ENCODE measurements at regions not wholly inside any gene's neighbourhood (a gene's known extent, or its start where the extent isn't known, plus 50 kb on each side); places are given as distances from the start of the nearest gene placed in this dataset.

DNA sequence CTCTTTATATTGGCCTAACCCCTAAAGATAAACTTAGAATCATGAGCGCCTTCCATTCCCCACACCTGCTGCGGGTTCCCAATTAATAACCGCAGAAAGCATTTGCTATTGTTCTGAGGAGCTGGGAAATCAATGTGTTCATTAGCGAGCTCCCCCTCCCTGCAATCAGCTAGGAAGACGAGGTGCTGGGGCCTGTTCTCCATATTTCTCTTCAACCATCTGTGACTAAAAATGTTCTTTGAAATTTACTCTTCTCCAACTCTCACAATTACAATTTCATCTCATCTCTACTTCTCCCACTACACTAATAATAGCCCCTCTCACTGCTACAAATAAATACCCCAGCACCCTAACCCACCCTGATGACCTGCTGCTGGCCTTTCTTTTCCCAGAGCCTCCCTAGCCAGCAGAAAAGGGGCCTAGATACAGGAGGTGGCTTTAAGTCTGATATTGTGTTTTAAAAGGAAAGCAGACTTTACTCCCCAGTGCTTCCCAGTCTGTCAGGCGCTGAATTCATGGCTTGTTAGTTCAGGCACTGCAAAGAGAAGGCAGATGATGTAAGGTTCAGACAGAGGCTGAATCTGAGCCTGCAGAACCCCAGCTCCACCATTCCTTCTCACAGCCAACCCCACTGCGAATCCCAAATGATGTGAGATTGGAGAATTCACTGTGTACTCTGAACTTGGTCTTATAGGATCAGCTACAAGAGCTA is 477.5 kb upstream of the DAB1 start:
- no peak for DNase-seq

- DNase-seq: no peak
Measured at GRCh38 chr1:57898531-57898930, 474.7 kb upstream of the DAB1 start.

DNA sequence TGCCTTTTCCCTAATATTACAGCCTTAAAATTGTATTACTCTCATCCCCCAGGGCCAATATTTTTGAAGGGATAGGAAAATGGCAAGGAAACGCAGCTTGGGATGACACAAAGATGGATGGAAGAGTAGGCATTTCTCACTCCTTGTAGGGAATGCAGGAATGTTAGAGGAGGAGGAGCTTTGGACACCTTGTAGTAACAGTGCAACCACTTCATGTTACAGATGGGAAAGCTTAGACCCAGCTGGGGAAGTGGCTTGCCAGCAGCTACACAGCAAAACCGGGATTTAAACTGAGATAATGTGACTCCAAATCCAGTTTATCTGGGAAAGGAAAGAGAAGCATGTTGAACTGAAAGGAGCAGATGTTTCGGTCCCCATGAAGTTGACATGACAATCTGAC is 473.7 kb upstream of the DAB1 start:
- DNase-seq: no peak

- no peak for DNase-seq
Measured at GRCh38 chr1:57894315-57894714, 470.5 kb upstream of the DAB1 start.

DNA sequence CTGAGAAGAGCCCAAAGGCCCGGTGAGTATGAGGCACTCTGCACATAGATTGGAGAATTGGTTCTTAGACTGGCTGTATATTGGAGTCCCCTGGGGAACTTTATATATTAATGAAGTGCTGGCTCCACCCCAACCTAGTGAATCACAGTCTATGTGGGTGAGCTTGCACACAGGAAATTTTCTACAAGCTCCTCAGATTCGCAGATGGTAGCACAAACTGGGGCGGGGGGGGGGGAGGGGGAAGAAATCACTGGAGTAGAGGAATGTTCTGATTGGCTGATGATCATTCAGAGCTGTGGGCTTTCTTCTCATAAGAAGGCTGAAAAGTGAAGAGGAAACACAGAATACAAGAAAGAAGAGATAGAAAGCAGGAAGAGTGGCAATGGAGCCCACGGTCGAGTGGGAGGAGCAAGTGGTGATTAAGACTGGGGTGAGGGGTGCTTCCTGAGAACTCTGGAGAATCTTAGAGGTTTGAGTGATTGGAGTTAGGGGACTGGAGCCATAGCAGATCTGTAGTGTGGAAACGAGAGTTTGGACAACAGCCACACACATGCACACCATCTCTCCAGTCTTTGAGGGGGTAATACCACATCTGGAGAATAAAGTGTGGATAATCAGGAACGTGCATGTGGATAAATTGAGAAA is 465.9 kb upstream of the DAB1 start:
- no peak for DNase-seq

DNA sequence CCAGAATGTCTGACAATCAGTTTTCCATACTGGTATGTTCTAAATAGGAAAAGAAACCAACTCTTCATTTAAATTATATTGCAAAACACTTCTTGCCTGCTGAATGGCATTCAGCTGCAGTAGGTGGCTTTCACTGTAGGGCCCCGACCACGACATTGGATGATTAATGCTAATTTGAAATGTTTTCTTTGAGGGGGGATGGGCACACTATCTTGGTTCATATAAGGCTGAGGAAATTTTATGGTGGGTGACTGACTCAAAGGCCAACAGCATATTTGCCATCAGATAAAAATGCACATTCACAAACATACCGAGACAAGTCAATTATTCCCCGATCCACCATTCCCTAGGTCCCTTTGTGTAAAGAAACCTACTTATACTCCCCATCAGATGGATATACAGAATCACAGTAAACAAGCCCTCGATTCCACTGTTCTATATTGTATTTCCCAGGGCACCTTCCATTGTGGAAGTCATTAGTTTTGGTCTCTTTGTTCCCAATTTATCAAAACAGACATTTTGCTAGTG is 464.2 kb upstream of the DAB1 start:
- DNase-seq: no peak

GRCh38 chr1:57886376-57886775 is 462.5 kb upstream of the DAB1 start:
- DNase-seq: no peak

- DNase-seq: no peak
Measured at GRCh38 chr1:57883642-57883995, 459.8 kb upstream of the DAB1 start.

DNA sequence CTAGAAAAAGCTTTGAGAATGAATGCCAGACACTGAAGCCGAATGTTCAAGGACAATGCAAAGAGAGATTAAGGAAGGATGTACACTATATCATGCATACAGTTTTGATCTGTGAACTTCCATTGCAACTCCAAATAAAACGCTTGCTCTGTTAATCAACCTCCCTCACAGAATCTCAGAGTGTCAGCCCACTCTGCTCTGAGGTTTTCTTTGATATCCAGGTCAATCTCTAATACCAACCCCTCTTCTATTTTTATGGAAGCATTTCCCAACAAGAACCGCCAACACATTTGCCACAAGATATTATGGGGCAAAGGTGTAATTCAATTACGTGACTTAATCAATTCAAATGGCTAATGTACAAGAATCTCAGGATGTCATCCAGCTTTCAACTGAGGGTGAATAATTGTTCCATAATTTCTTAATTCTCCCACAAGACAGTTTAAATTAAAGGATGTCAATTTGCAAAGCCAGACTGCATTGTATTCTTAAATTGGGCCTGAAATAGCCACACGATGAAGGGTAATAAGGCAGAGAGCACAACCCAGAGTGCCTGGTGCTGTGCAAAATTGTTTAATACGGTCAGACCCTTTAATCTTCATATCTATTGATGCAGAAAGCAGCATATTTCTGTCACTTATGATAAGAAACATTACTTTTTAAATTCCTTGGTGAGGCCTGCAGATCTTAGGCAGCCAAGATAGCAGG is 459.2 kb upstream of the DAB1 start:
- no peak for DNase-seq

DNA sequence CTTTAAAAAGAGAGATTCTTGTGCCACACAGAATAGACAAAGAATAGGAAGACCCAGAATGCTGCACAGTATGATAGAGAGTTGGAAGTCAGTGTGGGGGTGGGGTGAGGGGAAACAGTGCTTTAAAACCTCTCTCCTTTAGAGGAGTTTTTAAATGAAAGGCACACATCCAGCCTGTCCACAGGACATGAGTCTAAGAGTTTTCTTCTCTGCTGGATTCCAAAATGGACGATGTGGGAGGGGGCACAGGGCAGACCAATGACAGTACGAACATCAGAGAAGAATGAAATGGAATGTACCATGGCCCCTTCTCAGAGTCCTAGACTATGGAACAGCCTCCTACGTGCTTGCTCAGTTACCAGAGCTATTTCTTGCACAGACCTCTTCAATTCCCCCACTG is 458.2 kb upstream of the DAB1 start:
- no peak for DNase-seq

DNA sequence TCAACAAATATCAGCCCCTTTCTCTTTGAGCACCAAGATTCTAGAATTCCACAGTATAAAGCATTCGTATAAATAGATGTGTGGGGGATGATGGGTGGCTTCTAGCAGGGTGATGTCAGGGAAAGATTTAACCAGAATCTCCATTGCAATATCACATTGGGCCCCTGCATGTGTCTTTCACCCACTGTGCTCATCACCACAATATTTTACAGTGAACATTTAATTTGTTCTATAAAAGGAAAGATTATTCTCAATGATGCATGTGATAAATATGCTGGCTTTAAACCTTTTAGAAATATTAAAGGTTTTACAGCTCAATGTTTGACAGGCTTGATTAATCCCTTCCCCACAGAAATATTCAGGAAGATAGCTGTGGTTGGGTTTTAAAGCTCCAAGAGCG is 457.8 kb upstream of the DAB1 start:
- no peak for DNase-seq

DNA sequence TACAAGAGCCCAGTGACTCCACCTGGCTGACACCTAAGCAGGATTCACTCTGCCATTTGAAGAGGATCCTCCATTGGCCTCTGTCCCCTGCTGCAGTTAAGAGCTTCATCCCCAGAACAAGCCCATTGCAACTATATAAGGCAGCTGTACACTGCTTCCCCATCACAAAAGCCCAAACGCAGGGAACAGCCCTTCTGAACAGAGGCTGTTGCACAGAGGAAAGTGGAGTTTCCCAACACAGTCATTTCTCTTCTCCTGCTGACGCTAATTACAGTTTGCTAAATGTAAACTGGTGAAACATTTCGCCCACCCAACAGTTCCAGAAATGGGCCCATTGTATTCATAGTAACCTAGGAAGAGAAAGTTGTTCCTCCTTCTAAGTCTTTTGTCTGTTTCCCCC is 455.8 kb upstream of the DAB1 start:
- no peak for DNase-seq

GRCh38 chr1:57874418-57874877 is 450.6 kb upstream of the DAB1 start:
- no peak for DNase-seq

GRCh38 chr1:57872913-57873312 is 449.1 kb upstream of the DAB1 start:
- DNase-seq: no peak

DNA sequence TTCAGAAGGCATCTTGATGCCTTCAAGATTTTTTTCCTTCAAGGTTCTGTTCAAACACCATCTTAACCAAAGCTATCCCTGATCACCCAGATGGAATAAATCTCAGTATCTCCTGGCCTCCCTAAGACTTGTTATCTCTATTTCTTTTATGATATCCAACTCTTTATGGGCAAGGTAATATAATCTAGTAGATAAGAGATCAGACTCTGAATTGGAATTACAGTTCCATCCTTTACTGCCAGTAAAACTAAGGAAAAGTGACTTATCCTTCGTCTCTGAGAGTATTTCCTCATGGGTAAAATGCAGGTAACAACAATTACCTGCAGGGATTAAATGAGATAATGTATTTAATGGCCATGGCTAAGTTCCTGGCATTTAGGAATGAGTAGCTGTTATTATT is 445.0 kb upstream of the DAB1 start:
- DNase-seq: no peak

- no peak for DNase-seq
Measured at GRCh38 chr1:57868239-57868638, 444.4 kb upstream of the DAB1 start.

DNA sequence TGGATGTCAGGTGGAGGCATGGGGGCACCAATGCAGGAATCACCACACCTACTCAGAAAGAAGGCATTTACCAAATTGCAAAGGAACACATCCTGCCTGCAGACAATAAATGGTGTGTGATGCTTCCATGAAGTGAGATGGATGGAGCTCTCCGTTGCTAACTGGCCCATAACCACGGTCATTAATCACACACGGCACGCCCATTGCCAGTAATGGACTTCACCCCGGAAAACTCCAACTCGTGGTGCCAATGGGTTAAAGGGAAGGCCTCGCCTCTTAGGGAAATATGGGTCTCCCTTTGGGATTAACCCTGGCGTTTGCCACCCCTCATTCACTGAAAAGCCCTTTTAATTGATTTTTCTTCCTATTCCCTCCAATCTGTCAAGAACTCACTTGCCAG is 443.1 kb upstream of the DAB1 start:
- DNase-seq: no peak

DNA sequence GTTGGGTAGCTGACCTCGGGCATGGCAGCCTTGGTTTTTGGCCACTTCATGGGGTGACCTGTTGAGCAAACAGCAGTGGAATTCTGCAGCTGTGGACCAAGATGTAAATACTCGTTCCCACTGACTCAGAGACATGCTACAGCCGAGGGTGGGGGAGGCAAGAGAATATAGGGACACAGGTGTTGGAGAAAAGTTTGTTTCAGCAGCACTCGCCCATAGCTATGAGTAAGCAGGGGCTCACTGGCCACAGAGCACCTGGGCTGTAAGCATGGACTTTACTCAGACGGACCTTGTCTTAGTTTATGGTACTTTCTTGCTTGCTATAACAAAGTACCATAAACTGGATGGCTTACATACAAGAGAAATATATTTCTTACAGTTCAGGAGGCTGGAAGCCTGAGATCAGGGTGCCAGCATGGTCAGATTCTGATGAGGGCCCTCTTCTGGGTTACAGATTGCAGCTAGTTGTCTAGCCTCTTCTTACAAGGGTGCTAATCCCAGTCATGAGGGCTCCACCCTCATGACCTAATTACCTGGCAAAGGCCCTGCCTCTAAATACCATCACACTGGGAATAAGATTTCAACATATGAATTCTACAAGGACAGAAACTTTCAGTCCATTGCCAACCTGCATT is 437.2 kb upstream of the DAB1 start:
- DNase-seq: no peak

DNA sequence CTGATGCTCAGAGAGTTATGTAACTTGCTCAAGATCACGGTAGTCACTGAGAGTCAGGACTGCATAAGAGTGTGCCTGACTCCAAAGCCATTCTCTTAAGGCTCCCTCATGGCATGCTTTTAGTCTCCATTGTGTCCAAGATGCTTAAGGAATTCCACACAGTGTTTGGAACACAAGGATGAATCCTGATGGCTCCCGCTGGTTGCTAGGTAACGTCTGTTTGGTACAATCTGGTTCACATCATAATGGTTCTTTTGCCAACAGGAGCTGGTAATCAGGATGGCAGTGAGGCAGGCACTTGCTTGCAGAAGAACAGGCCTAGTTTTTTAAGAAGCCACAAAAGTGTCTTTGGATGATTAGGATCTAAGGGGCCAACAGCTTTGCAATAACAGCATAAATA is 436.5 kb upstream of the DAB1 start:
- no peak for DNase-seq

GRCh38 chr1:57858740-57859139 is 434.9 kb upstream of the DAB1 start:
- DNase-seq: no peak

DNA sequence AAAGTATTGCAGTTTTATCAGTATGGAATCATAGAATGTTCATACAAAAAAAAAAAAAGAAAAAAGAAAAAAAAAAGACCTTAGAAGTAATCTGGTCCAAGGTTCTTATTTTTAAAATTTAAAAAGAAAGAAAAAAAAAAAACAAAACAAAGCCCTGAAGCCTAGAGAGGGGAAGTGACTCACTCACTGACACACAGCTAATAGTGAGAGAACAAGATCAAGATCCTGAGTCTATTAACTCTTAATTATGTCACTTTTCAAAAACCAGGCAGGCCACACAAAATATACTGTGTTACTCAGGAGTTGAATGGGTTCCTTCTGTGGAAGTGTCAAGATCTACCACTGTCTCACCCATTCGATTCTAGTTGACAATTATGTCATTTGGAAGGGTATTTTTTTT is 433.9 kb upstream of the DAB1 start:
- no peak for DNase-seq

GRCh38 chr1:57854436-57854835 is 430.6 kb upstream of the DAB1 start:
- no peak for DNase-seq

DNA sequence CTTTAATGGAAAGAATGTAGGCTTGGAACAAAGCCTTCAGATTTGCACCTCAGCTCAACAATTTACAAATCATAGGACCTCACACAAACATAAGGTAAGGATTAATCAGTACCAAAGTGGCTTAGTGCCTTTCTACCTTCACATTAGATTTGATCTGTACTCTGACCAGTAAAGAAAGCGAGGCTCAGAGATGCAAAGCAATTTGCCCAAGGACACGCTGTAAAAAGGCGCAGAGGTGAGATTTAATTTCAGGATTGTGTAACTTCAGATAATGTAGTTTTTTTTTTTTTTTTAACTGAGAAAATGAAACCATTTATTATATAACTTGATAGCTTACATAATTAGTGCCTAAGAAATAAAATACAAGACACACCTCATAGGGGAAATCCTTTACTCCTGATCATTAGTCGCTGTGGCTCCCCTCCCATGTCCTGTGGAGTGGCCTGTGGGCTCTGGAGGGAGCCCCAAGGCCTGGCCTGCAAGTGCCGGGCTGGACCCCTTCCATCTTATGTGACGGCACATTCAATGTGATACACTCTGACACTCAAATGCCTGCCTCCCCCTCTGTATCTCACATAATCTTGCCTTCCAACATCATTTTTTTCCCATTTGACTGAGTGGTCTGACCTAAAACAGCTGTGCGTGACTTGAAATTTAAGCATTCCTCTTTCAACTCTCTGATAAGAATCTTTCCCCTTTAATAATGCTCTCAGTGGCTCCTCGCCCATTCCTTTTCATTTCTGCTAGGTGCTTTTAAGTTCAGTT is 426.5 kb upstream of the DAB1 start:
- DNase-seq: no peak

Data from DMS79 (cell line).